Esophagus muscularis mucosa (tissue), 4 donors: ENCODE measurements at regions not wholly inside any gene's neighbourhood (a gene's known extent, or its start where the extent isn't known, plus 50 kb on each side); places are given as distances from the start of the nearest gene placed in this dataset.

Experiments used
- DNase-seq: peaks from one replicate; pipeline ENCODE4 v3.0.0-alpha.2; 2017; ENCODE audit errors: extremely low spot score
- H3K27ac ChIP-seq, 4 donors: fragments of 200-600 bp; sonication (generic); replicated peaks in 1 of 4; 1 replicate in 3 of 4; 2 replicates in 1 of 4; pipeline ENCODE4 v1.5.1; 2016 to 2019; ENCODE audit warnings: mild to moderate bottlenecking in 1 of 4
- H3K27me3 ChIP-seq, 4 donors: fragments of 200-600 bp; sonication (generic); one replicate each; pipeline versions ENCODE4 v1.5.1 to v1.6.0; 2016 to 2019
- H3K36me3 ChIP-seq, 4 donors: fragments of 200-600 bp; sonication (generic); one replicate each; pipeline ENCODE4 v1.5.1; 2016 to 2019
- H3K4me1 ChIP-seq, 4 donors: fragments of 200-600 bp; sonication (generic); one replicate each; pipeline ENCODE4 v1.5.1; 2016 to 2019
- H3K4me3 ChIP-seq, 4 donors: fragments of 200-600 bp; sonication (generic); 1 replicate in 2 of 4; 2 replicates in 2 of 4; pipeline ENCODE4 v1.5.1; 2016 to 2019; ENCODE audit warnings: mild to moderate bottlenecking in 4 of 4, moderate library complexity in 1 of 4
- H3K9me3 ChIP-seq, 4 donors: fragments of 200-600 bp; sonication (generic); 1 replicate in 3 of 4; 2 replicates in 1 of 4; pipeline ENCODE4 v1.5.1; 2016 to 2019
- EP300 ChIP-seq: sonication (generic); formaldehyde crosslinking; IDR thresholded peaks from one replicate; pipeline ENCODE4 v1.6.1; 2017; ENCODE audit warnings: antibody characterized with exemption
- POLR2A ChIP-seq: fragments of 450-650 bp; IDR thresholded peaks from one replicate; pipeline ENCODE4 v1.6.1; 2017; ENCODE audit warnings: antibody characterized with exemption, moderate library complexity, mild to moderate bottlenecking, low read depth
- POLR2AphosphoS5 ChIP-seq, 2 donors: sonication (generic); formaldehyde crosslinking; IDR thresholded peaks; one replicate each; pipeline ENCODE4 v1.6.1; 2017; ENCODE audit warnings: antibody characterized with exemption in 2 of 2
- WGBS: methylation state at CpG from one replicate; pipeline ENCODE4 v1.1.5; 2018; 5-methylcytosine and 5-hydroxymethylcytosine counted together
- intact Hi-C: fragments of 100-400 bp; cut with DNase I; formaldehyde crosslinking; loops from one replicate; pipeline ENCODE4 v1.15.1; 2023
- TF ChIP-seq, protein P1 (sequence below), 3 experiments: fragments of 200-600 bp in 2 of 3; fragments of 450-650 bp in 1 of 3; sonication (generic) in 2 of 3; IDR thresholded peaks; one replicate each; pipeline ENCODE4 v1.5.1; 2017 to 2019; ENCODE audit warnings: antibody characterized with exemption in 3 of 3, mild to moderate bottlenecking in 2 of 3, moderate library complexity in 1 of 3

DNA sequence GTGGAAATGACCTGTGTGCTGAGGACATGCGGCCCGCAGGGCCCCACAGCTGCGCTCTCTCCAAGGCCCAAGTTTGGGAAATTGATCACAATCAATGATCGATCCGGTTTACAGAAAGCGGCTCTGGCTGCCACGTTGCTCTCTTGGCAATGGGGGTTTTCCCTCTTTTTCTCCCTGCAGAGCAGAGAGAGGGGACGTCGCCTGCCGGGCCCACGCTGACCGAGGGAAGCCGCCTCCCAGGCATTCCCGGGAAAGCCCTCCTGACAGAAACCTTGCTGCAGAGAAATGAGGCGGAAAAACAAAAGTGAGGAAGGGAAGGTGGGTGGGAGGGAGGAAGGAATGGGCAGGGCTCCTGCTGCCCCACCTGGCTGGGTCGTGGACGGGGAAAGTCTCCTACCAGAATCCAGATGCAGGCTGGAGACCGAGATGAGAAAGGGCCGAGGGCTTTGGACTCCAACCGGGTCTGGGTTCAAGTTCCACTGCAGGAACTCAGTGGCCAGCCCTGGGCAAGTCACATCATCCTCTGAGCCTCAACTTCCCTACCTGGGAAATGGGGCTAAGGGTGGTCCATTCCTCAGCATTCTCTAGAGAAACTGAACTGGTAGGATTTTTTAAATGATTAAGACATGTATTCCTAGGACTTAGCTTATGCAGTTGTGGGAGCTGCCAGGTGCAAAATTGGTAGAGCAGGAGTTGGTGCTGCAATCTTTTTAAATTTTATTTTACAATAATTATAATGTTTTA lies 75.5 kb downstream of the PHETA1 start:
- DNase-seq: no peak
- H3K4me1 ChIP-seq: no peaks in the 10 kb centered on the region
- TF ChIP-seq POLR2AphosphoS5 (IDR thresholded peaks at IDR 0.05) (no peak), EP300 (no peak), POLR2A (no peak)
- TF ChIP-seq, protein P1, sequence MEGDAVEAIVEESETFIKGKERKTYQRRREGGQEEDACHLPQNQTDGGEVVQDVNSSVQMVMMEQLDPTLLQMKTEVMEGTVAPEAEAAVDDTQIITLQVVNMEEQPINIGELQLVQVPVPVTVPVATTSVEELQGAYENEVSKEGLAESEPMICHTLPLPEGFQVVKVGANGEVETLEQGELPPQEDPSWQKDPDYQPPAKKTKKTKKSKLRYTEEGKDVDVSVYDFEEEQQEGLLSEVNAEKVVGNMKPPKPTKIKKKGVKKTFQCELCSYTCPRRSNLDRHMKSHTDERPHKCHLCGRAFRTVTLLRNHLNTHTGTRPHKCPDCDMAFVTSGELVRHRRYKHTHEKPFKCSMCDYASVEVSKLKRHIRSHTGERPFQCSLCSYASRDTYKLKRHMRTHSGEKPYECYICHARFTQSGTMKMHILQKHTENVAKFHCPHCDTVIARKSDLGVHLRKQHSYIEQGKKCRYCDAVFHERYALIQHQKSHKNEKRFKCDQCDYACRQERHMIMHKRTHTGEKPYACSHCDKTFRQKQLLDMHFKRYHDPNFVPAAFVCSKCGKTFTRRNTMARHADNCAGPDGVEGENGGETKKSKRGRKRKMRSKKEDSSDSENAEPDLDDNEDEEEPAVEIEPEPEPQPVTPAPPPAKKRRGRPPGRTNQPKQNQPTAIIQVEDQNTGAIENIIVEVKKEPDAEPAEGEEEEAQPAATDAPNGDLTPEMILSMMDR (IDR thresholded peaks at IDR 0.05): no peak
- peaks cover 0 to 15% (median 0%) of the 10 kb centered on the region in 4 donors for H3K27me3 ChIP-seq
- H3K4me3 ChIP-seq: no peak overlapping the region
- peaks cover 0 to 5% (median 0%) of the 10 kb centered on the region in 4 donors for H3K9me3 ChIP-seq
- no peaks in the 10 kb centered on the region for H3K36me3 ChIP-seq
- WGBS: 75% methylated on average over 20 of the region's 20 CpGs
- no peak overlapping the region for H3K27ac ChIP-seq
- intact Hi-C loops: no loop called here

GRCh38 chr12:111291357-111291756 lies 77.5 kb downstream of the PHETA1 start:
- H3K36me3 ChIP-seq: no peaks in the 10 kb centered on the region
- TF ChIP-seq, protein P1 (IDR thresholded peaks at IDR 0.05): no peak
- TF ChIP-seq POLR2AphosphoS5 (IDR thresholded peaks at IDR 0.05) (no peak), EP300 (no peak), POLR2A (no peak)
- peaks cover 0 to 8% (median 0%) of the 10 kb centered on the region in 4 donors for H3K27me3 ChIP-seq
- no peaks in the 10 kb centered on the region for H3K4me1 ChIP-seq
- H3K4me3 ChIP-seq: no peak overlapping the region
- H3K9me3 ChIP-seq: peaks cover 0 to 5% (median 0%) of the 10 kb centered on the region in 4 donors
- H3K27ac ChIP-seq: no peak overlapping the region
- WGBS: 80% methylated on average over 9 of the region's 12 CpGs
- intact Hi-C loops: no loop called here
- no peak for DNase-seq

DNA sequence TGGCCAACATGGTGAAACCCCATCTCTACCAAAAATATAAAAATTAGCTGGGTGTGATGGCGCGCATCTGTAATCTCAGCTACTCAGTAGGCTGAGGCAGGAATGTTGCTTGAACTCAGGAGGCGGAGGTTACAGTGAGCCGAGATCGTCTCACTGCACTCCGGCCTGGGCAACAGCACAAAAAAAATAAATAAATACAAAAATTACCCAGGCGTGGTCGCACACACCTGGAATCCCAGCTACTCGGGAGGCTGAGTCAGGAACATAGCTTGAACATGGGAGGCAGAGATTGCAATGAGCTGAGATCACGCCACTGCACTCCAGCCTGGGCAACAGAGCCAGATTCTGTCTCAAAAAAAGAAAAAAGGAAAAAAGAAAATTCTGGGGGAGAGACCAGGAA lies 80.1 kb downstream of the PHETA1 start:
- Histone ChIP-seq H3K4me3 (no peak overlapping the region), H3K27ac (no peak overlapping the region), H3K9me3 (peaks cover 0 to 5% (median 0%) of the 10 kb centered on the region in 4 donors), H3K4me1 (no peaks in the 10 kb centered on the region), H3K36me3 (no peaks in the 10 kb centered on the region), H3K27me3 (no peaks in the 10 kb centered on the region)
- TF ChIP-seq EP300: no peak
- intact Hi-C loops: no loop called here
- WGBS: 85% methylated on average over 10 of the region's 10 CpGs
- DNase-seq: no peak

DNA sequence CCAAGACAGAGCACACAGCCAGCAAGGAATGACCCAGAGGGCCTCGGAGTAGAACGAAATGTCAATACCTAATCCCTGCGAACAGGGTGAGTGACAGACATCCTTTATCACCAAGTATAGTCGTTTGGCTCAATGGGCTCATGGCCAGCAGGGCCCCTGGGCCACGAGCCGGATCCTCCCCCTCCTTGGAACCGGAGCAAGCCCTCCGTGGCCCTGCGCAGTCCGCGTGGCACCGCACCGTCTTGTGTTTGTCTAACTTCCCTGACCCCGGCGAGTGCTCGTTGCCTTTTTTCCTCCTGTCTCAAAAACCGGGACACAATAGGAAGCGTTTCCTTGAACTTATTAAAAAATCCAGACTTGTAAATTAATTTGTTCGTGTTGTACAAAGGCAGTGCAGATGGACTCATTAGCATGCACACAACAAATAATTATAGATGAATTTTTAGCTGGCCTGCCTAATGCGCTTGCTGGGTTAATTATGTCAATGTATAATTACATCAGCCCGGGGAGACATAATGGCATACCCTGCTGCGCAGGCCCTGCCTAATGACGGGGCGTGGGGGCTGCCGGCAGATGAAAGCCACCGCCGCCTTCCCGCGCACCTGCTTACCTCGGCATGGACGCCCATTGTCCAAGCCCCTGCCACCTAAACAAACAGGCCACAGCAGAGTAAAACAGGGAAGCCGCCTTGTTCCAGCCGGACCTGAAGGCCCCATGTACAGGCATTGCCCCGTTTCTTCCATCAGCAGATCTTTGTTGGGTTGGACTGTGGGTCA lies 81.6 kb downstream of the PHETA1 start:
- H3K27ac ChIP-seq: no peak overlapping the region
- TF ChIP-seq EP300: no peak
- TF ChIP-seq POLR2AphosphoS5 (IDR thresholded peaks at IDR 0.05): no peak
- TF ChIP-seq, protein P1 (IDR thresholded peaks at IDR 0.05): no peak
- no peak for TF ChIP-seq POLR2A
- 90% methylated on average over 23 of the region's 34 CpGs for WGBS
- H3K4me1 ChIP-seq: no peaks in the 10 kb centered on the region
- no peaks in the 10 kb centered on the region for H3K27me3 ChIP-seq
- H3K4me3 ChIP-seq: no peak overlapping the region
- peaks cover 0 to 5% (median 0%) of the 10 kb centered on the region in 4 donors for H3K9me3 ChIP-seq
- no peaks in the 10 kb centered on the region for H3K36me3 ChIP-seq
- intact Hi-C loops: no loop called here
- DNase-seq: no peak

- H3K9me3 ChIP-seq: peaks cover 0 to 9% (median 4%) of the 10 kb centered on the region in 4 donors
- WGBS: 84% methylated on average over 3 of the region's 5 CpGs
- TF ChIP-seq POLR2A (no peak), POLR2AphosphoS5 (IDR thresholded peaks at IDR 0.05) (no peak)
Observed at GRCh38 chr12:111285200-111285599, 83.7 kb downstream of the PHETA1 start.

More at GRCh38 chr12:111285200-111285599, 83.7 kb downstream of the PHETA1 start:
- DNase-seq: no peak
- Histone ChIP-seq H3K36me3 (no peaks in the 10 kb centered on the region), H3K27ac (no peak overlapping the region), H3K4me3 (no peak overlapping the region), H3K27me3 (peaks cover 0 to 16% (median 0%) of the 10 kb centered on the region in 4 donors), H3K4me1 (no peaks in the 10 kb centered on the region)
- intact Hi-C loops: no loop called here
